Osteoblast (primary cell): ENCODE measurements at regions not wholly inside any gene's neighbourhood (a gene's known extent, or its start where the extent isn't known, plus 50 kb on each side); places are given as distances from the start of the nearest gene placed in this dataset.

Source experiments
- DNase-seq: peaks from one replicate; pipeline ENCODE4 v3.0.0; 2011; ENCODE audit warnings: low spot score, mixed read lengths; ENCODE audit not compliant: insufficient read length; ENCODE audit errors: missing footprints
- H2AFZ ChIP-seq: 2 replicates; pipeline ENCODE4 v1.6.0; 2011; ENCODE audit warnings: mild to moderate bottlenecking, low read length
- H3K27ac ChIP-seq: 2 replicates; pipeline ENCODE4 v1.5.1; 2011; ENCODE audit warnings: mild to moderate bottlenecking, low read depth, low read length, moderate library complexity
- H3K27me3 ChIP-seq: 2 replicates; pipeline ENCODE4 v1.6.0; 2012; ENCODE audit warnings: mild to moderate bottlenecking, control low read depth, inconsistent platforms, low read length, moderate library complexity; ENCODE audit not compliant: insufficient read depth
- H3K36me3 ChIP-seq: 2 replicates; pipeline ENCODE4 v1.5.1; 2011; ENCODE audit warnings: mild to moderate bottlenecking, low read length, control low read depth, moderate library complexity; ENCODE audit not compliant: insufficient read depth
- H3K4me1 ChIP-seq: 2 replicates; pipeline ENCODE4 v1.5.1; 2011; ENCODE audit warnings: mild to moderate bottlenecking, low read length, control low read depth, moderate library complexity; ENCODE audit not compliant: insufficient read depth
- H3K4me2 ChIP-seq: 2 replicates; pipeline ENCODE4 v1.6.0; 2011; ENCODE audit warnings: mild to moderate bottlenecking, low read length; ENCODE audit not compliant: insufficient read depth
- H3K4me3 ChIP-seq: fragments of 200-600 bp; sonication (generic); 3 replicates; pipeline ENCODE4 v1.5.1; 2012; ENCODE audit warnings: mild to moderate bottlenecking, low read length, inconsistent platforms; ENCODE audit not compliant: insufficient read depth
- H3K79me2 ChIP-seq: 2 replicates; pipeline ENCODE4 v1.6.0; 2012; ENCODE audit warnings: mild to moderate bottlenecking, low read length, control low read depth, inconsistent platforms; ENCODE audit not compliant: insufficient read depth
- H3K9me3 ChIP-seq: 2 replicates; pipeline ENCODE4 v1.5.1; 2011; ENCODE audit warnings: low read depth, low read length, control low read depth
- H4K20me1 ChIP-seq: 2 replicates; pipeline ENCODE4 v1.6.0; 2012; ENCODE audit warnings: mild to moderate bottlenecking, low read length, control low read depth; ENCODE audit not compliant: insufficient read depth
- CTCF ChIP-seq: IDR thresholded peaks from 2 replicates; pipeline ENCODE4 v1.5.1; 2011; ENCODE audit warnings: mild to moderate bottlenecking, low read depth, low read length, moderate library complexity; ENCODE audit errors: extremely low read depth

GRCh38 chr1:81406292-81406999, 394.3 kb upstream of the ADGRL2 start:
- no peak for DNase-seq
- Histone ChIP-seq H3K27ac (no peak overlapping the region), H3K9me3 (no peaks in the 10 kb centered on the region), H3K36me3 (no peaks in the 10 kb centered on the region), H3K4me3 (no peak overlapping the region), H3K4me1 (no peaks in the 10 kb centered on the region), H4K20me1 (no peaks in the 10 kb centered on the region), H2AFZ (peak overlapping the region; percentile 19), H3K79me2 (no peaks in the 10 kb centered on the region), H3K4me2 (no peak overlapping the region), H3K27me3 (no peaks in the 10 kb centered on the region)
- TF ChIP-seq CTCF = no peak

GRCh38 chr1:81398041-81398440, 402.7 kb upstream of the ADGRL2 start:
- TF ChIP-seq CTCF = no peak
- DNase-seq = no peak
- no peak overlapping the region for H2AFZ ChIP-seq

GRCh38 chr1:81392526-81393226, 408.1 kb upstream of the ADGRL2 start:
- H3K4me2 ChIP-seq = no peak overlapping the region
- no peak overlapping the region for H2AFZ ChIP-seq
- H3K79me2 ChIP-seq = no peaks in the 10 kb centered on the region
- H3K4me1 ChIP-seq = no peaks in the 10 kb centered on the region
- DNase-seq = no peak
- TF ChIP-seq CTCF = no peak
- H3K4me3 ChIP-seq = no peak overlapping the region
- no peaks in the 10 kb centered on the region for H4K20me1 ChIP-seq
- H3K36me3 ChIP-seq = no peaks in the 10 kb centered on the region
- no peaks in the 10 kb centered on the region for H3K9me3 ChIP-seq
- no peak overlapping the region for H3K27ac ChIP-seq
- H3K27me3 ChIP-seq = no peaks in the 10 kb centered on the region

More at GRCh38 chr1:81398041-81398440, 402.7 kb upstream of the ADGRL2 start:
- Histone ChIP-seq H3K4me2 (no peak overlapping the region), H3K4me3 (no peak overlapping the region), H3K79me2 (no peaks in the 10 kb centered on the region), H3K27ac (no peak overlapping the region), H3K4me1 (no peaks in the 10 kb centered on the region), H4K20me1 (no peaks in the 10 kb centered on the region), H3K9me3 (no peaks in the 10 kb centered on the region), H3K36me3 (no peaks in the 10 kb centered on the region), H3K27me3 (no peaks in the 10 kb centered on the region)

GRCh38 chr1:81391125-81391828, 409.5 kb upstream of the ADGRL2 start:
- Histone ChIP-seq H3K4me3 (no peak overlapping the region), H3K9me3 (no peaks in the 10 kb centered on the region), H3K4me2 (no peak overlapping the region), H3K27me3 (no peaks in the 10 kb centered on the region), H3K27ac (no peak overlapping the region), H4K20me1 (no peaks in the 10 kb centered on the region), H2AFZ (no peak overlapping the region), H3K4me1 (no peaks in the 10 kb centered on the region), H3K79me2 (no peaks in the 10 kb centered on the region), H3K36me3 (no peaks in the 10 kb centered on the region)
- no peak for DNase-seq
- no peak for TF ChIP-seq CTCF
